ENCODE measurements at regions not wholly inside any gene's neighbourhood (a gene's known extent, or its start where the extent isn't known, plus 50 kb on each side); places are given as distances from the start of the nearest gene placed in this dataset.

GRCh38 chrX:102860235-102860634 is 76.8 kb upstream of the RAB40AL start:
- ATAC-seq (no peak), DNase-seq (no peak)
- Histone ChIP-seq H3K36me3 (no peaks in the 10 kb centered on the region), H3K9me3 (no peaks in the 10 kb centered on the region), H3K4me3 (no peak overlapping the region), H3K4me1 (no peaks in the 10 kb centered on the region), H3K27me3 (no peaks in the 10 kb centered on the region), H3K27ac (no peak overlapping the region)
- no peak for TF ChIP-seq CTCF (IDR thresholded peaks at IDR 0.05)
- intact Hi-C loops (cut with DNase I), result no loop called here

- H3K4me3 ChIP-seq, result no peak overlapping the region
- no peaks in the 10 kb centered on the region for H3K4me1 ChIP-seq
- no peaks in the 10 kb centered on the region for H3K36me3 ChIP-seq
- no peaks in the 10 kb centered on the region for H3K9me3 ChIP-seq
- DNase-seq (peak; percentile 56 to 83 (median 73)), ATAC-seq (peak; percentile 100)
- peak; percentile 79 to 85 for TF ChIP-seq CTCF (IDR thresholded peaks at IDR 0.05)
- H3K27ac ChIP-seq, result no peak overlapping the region
- intact Hi-C loops (cut with DNase I), result no loop called here
- H3K27me3 ChIP-seq, result no peaks in the 10 kb centered on the region
Measured at GRCh38 chrX:102863735-102864134, 73.3 kb upstream of the RAB40AL start.

- no peak for TF ChIP-seq CTCF (IDR thresholded peaks at IDR 0.05)
- H3K9me3 ChIP-seq, result no peaks in the 10 kb centered on the region
- H3K27me3 ChIP-seq, result no peaks in the 10 kb centered on the region
- no peaks in the 10 kb centered on the region for H3K36me3 ChIP-seq
- intact Hi-C loops (cut with DNase I), result no loop called here
- DNase-seq (no peak), ATAC-seq (no peak)
- no peaks in the 10 kb centered on the region for H3K4me1 ChIP-seq
- H3K27ac ChIP-seq, result no peak overlapping the region
- no peak overlapping the region for H3K4me3 ChIP-seq
Measured at GRCh38 chrX:102866981-102867656, 70.0 kb upstream of the RAB40AL start.

- ATAC-seq, result no peak
- intact Hi-C loops (cut with DNase I), result no loop called here
- no peak for DNase-seq
- Histone ChIP-seq H3K4me1 (no peaks in the 10 kb centered on the region), H3K27me3 (no peaks in the 10 kb centered on the region), H3K36me3 (no peaks in the 10 kb centered on the region), H3K4me3 (no peak overlapping the region), H3K27ac (no peak overlapping the region), H3K9me3 (no peaks in the 10 kb centered on the region)
- no peak for TF ChIP-seq CTCF (IDR thresholded peaks at IDR 0.05)
Measured at GRCh38 chrX:102883491-102883890, 53.6 kb upstream of the RAB40AL start.
